Calu3 (cell line): ENCODE measurements at regions not wholly inside any gene's neighbourhood (a gene's known extent, or its start where the extent isn't known, plus 50 kb on each side); places are given as distances from the start of the nearest gene placed in this dataset.

Experiments
- BruUV-seq: library from RNA; stranded (reverse); fragments of 400-500 nt; replicated peaks from 2 replicates; lab custom pipeline; 2021; lab: Mats Ljungman, UMichigan
- CTCF ChIA-PET: fragments of 300-600 bp; sonication (Branson Sonifier 250); formaldehyde crosslinking; loops from one replicate; lab custom pipeline; 2022; ENCODE audit warnings: antibody characterized with exemption; lab: Charles Lee
- DNase-seq: peaks from one replicate; pipeline ENCODE4 v3.0.0; 2022
- H3K27ac Mint-ChIP-seq: one replicate; pipeline ENCODE4 v1.8.0; 2022; ENCODE audit warnings: mixed read lengths; ENCODE audit not compliant: unreplicated experiment
- H3K27me3 Mint-ChIP-seq: one replicate; pipeline ENCODE4 v1.8.0; 2022; ENCODE audit warnings: mixed read lengths; ENCODE audit not compliant: unreplicated experiment
- H3K36me3 Mint-ChIP-seq: one replicate; pipeline ENCODE4 v1.8.0; 2022; ENCODE audit warnings: mild to moderate bottlenecking, moderate library complexity, mixed read lengths; ENCODE audit not compliant: insufficient read depth, unreplicated experiment
- H3K4me1 Mint-ChIP-seq: one replicate; pipeline ENCODE4 v1.8.0; 2022; ENCODE audit warnings: mild to moderate bottlenecking, low read depth, mixed read lengths; ENCODE audit not compliant: unreplicated experiment
- H3K4me3 Mint-ChIP-seq: one replicate; pipeline ENCODE4 v1.8.0; 2022; ENCODE audit warnings: mild to moderate bottlenecking, low read depth, moderate library complexity, mixed read lengths; ENCODE audit not compliant: unreplicated experiment
- H3K9me3 Mint-ChIP-seq: one replicate; pipeline ENCODE4 v1.8.0; 2022; ENCODE audit warnings: low read depth, mixed read lengths; ENCODE audit not compliant: unreplicated experiment
- intact Hi-C: fragments of 100-400 bp; cut with micrococcal nuclease; formaldehyde crosslinking; loops from one replicate; pipeline ENCODE4 v1.10.0; 2022; ENCODE audit not compliant: unreplicated experiment
- TF ChIP-seq, protein P1 (sequence below): fragments of 200-600 bp; IDR thresholded peaks from one replicate; pipeline ENCODE4 v1.8.0; 2022; ENCODE audit warnings: antibody characterized with exemption; ENCODE audit not compliant: unreplicated experiment

DNA sequence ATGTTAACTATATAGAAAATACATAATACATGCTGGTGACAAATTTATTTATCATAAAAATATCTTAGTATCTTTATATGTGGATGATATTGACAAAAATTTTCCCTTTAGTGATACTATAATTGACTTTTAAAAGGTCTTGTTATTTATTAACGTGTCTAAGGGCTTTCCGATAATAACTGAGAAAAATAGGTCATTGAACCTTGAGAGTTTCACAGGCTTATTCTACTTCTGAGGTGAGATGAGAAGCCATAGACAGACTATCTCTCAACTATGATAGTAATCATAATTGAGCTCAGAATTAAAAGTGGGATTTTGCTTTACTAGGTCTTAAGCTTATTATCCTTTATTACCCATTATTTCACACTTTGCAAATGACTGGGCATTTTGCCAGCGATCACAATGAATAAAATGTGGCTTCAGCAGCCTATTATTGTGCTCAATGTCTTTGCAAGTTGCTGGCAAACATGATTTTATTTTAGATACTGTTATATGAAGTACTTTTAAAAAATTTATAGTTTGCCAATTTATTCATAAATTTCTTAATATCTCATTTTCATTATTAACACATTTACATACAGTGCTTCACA is 574.5 kb downstream of the ZWINT start:
- H3K9me3 Mint-ChIP-seq, result peaks cover 4% of the 10 kb centered on the region

DNA sequence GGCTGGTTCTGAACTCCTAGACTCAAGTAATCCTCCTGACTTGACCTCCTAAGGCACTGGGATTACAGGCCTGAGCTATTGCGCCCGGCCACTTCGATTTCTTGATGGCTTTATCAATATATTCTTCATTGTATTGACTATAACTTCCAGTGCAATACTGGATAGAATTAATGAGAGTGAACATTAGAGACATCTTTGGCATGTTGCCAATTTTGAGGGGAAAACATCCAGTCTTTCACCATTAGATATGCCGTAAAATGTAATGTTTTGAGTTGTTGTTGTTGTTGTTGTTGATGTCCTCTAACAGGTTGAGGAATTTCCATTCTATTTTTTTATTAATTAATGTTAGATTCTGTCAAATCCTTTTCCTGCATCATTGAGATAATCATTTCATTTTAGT is 578.9 kb downstream of the ZWINT start:
- BruUV-seq, result no TSS peak
- CTCF ChIA-PET, result no interaction called here
- Mint-ChIP-seq H3K4me1 (no peaks in the 10 kb centered on the region), H3K27ac (no peak overlapping the region), H3K9me3 (no peaks in the 10 kb centered on the region), H3K4me3 (no peak overlapping the region), H3K36me3 (no peaks in the 10 kb centered on the region), H3K27me3 (no peaks in the 10 kb centered on the region)
- TF ChIP-seq, protein P1, sequence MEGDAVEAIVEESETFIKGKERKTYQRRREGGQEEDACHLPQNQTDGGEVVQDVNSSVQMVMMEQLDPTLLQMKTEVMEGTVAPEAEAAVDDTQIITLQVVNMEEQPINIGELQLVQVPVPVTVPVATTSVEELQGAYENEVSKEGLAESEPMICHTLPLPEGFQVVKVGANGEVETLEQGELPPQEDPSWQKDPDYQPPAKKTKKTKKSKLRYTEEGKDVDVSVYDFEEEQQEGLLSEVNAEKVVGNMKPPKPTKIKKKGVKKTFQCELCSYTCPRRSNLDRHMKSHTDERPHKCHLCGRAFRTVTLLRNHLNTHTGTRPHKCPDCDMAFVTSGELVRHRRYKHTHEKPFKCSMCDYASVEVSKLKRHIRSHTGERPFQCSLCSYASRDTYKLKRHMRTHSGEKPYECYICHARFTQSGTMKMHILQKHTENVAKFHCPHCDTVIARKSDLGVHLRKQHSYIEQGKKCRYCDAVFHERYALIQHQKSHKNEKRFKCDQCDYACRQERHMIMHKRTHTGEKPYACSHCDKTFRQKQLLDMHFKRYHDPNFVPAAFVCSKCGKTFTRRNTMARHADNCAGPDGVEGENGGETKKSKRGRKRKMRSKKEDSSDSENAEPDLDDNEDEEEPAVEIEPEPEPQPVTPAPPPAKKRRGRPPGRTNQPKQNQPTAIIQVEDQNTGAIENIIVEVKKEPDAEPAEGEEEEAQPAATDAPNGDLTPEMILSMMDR, result no peak
- no peak for DNase-seq
- intact Hi-C loops, result no loop called here

More for the DNA sequence above, 574.5 kb downstream of the ZWINT start:
- Mint-ChIP-seq H3K4me1 (no peaks in the 10 kb centered on the region), H3K36me3 (no peaks in the 10 kb centered on the region), H3K27ac (no peak overlapping the region), H3K27me3 (no peaks in the 10 kb centered on the region), H3K4me3 (no peak overlapping the region)
- intact Hi-C loops, result no loop called here
- DNase-seq, result no peak
- no TSS peak for BruUV-seq
- TF ChIP-seq, protein P1, result no peak
- CTCF ChIA-PET, result no interaction called here

DNA sequence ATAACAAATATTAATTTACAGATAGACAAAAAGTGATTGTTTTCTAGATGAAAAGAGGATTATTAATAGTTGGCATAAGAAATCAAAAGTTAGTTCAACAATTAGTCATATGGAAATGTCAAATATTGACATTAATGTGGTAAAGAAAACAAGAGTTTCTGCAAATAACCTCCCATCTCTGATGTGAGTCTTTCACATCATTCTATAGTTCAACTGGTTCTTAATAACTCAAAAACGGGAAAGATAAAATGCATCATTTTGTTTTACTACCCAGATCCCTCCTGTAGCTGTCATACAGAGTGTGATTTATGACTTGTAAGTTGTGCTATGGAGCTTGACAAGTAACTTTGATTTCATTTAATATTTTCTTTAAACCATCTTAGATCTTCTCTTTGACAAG is 594.8 kb downstream of the ZWINT start:
- intact Hi-C loops, result no loop called here

DNA sequence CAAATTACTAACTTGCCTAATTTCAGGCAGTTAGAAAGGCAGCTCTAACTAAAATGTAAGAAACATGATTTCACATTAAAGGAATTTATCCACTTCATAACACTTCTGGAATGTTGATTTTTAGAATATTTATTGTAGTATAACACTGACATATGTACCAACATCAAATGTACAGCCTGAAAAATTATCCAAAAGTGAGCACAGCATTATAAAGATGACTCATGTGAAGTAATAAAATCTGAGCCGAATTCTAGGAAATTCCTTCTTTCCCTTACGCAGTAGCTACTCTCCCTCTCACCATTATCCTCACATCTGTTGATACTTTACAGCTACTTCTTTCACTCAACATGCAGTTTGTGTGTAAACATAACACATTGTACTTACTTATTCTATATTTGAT is 610.6 kb downstream of the ZWINT start:
- Mint-ChIP-seq H3K4me1 (no peaks in the 10 kb centered on the region), H3K4me3 (no peak overlapping the region), H3K9me3 (no peaks in the 10 kb centered on the region), H3K36me3 (no peaks in the 10 kb centered on the region), H3K27ac (no peak overlapping the region), H3K27me3 (no peaks in the 10 kb centered on the region)
- TF ChIP-seq, protein P1, result no peak
- intact Hi-C loops, result no loop called here
- DNase-seq, result no peak
- BruUV-seq, result no TSS peak
- CTCF ChIA-PET, result no interaction called here

More for the DNA sequence above, 594.8 kb downstream of the ZWINT start:
- Mint-ChIP-seq H3K27ac (no peak overlapping the region), H3K4me3 (no peak overlapping the region), H3K36me3 (no peaks in the 10 kb centered on the region), H3K9me3 (no peaks in the 10 kb centered on the region), H3K4me1 (no peaks in the 10 kb centered on the region), H3K27me3 (no peaks in the 10 kb centered on the region)
- BruUV-seq, result no TSS peak
- CTCF ChIA-PET, result no interaction called here
- DNase-seq, result no peak
- TF ChIP-seq, protein P1, result no peak
